PFSK-1 (cell line): ENCODE measurements at regions not wholly inside any gene's neighbourhood (a gene's known extent, or its start where the extent isn't known, plus 50 kb on each side); places are given as distances from the start of the nearest gene placed in this dataset.

Experiments used
- SIN3A ChIP-seq: IDR thresholded peaks from 2 replicates; pipeline ENCODE4 v1.6.1; 2012; ENCODE audit warnings: mild to moderate bottlenecking, low read length, moderate library complexity, borderline replicate concordance; ENCODE audit not compliant: insufficient read depth
- TAF1 ChIP-seq: IDR thresholded peaks from 2 replicates; pipeline ENCODE4 v1.6.1; 2012; ENCODE audit warnings: low read length, control low read depth, borderline replicate concordance; ENCODE audit not compliant: insufficient read depth

GRCh38 chr4:101678180-101678579 lies 112.3 kb upstream of the BANK1 start:
- TF ChIP-seq TAF1 (no peak), SIN3A (no peak)
